ENCODE measurements at regions not wholly inside any gene's neighbourhood (a gene's known extent, or its start where the extent isn't known, plus 50 kb on each side); places are given as distances from the start of the nearest gene placed in this dataset.
"Not testable (repeated sequence)": the region's sequence is repeated elsewhere in the genome, so short reads cannot be mapped to it uniquely, and the experiment has no call there.

DNA sequence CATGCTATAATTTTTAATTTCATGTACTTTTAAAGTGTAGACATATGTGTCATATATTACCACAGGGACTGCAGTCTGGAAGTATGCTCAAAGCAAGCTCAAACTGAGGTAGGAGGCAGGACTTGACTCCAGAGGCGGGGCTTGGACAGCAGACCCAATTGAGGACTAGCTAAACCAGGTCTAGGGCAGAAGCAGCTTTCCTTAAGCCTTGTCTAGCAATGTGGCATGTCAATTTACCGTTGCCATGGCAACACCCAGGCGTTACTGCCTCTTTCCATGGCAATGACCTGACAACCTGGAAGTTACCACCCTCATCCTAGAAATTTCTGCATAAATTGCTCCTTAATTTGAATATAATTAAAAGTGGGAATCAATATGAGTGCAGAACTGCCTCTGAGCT is 249.2 kb upstream of the CXorf66 start:
- H3K27ac Mint-ChIP-seq (ENCODE audit: unreplicated experiment); DNase-seq; H3K4me3 ChIP-seq (ENCODE audit: low read depth, low read length); H3K36me3 ChIP-seq (ENCODE audit: control insufficient read depth, insufficient read depth, low read length); CTCF ChIA-PET; H3K4me1 ChIP-seq; BruUV-seq (replicated peaks); H3K9me3 Mint-ChIP-seq (ENCODE audit: unreplicated experiment); H3K4me1 Mint-ChIP-seq (ENCODE audit: low read depth, unreplicated experiment); H3K9me3 ChIP-seq; intact Hi-C loops (cut with micrococcal nuclease; ENCODE audit: unreplicated experiment); H3K27me3 Mint-ChIP-seq (ENCODE audit: insufficient read depth, unreplicated experiment); POLR2A ChIA-PET; H3K36me3 Mint-ChIP-seq (ENCODE audit: insufficient read depth, unreplicated experiment); H3K4me3 Mint-ChIP-seq (ENCODE audit: unreplicated experiment); H3K27me3 ChIP-seq (replicated peaks; ENCODE audit: control insufficient read depth, insufficient read depth, low read length): not testable (repeated sequence)

DNA sequence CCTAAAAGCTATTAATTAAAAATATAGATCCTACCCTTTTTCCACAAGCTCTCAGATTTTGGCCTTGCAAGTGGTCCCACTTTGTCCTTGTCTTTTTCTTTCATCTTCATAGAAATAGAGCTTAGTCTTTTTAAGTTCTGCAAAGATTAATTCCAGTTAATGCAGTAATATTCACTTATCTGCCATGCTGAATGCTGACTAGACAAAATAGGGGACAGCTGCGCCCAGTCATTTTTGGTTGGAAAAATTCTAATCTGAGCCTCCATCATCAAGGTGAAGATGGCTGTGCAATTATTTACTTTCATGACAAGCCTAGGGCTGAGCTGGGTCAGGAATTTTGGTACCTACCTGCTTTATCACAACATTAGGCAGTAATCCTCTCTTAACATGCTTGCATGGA is 241.3 kb upstream of the CXorf66 start:
- no TSS peak for BruUV-seq (replicated peaks)
- ChIA-PET CTCF (no interaction called here), POLR2A (no interaction called here)
- H3K4me1 Mint-ChIP-seq (ENCODE audit: low read depth, unreplicated experiment), result no peaks in the 10 kb centered on the region
- Histone ChIP-seq H3K4me1 (no peaks in the 10 kb centered on the region), H3K4me3 (ENCODE audit: low read depth, low read length) (no peak overlapping the region), H3K36me3 (ENCODE audit: control insufficient read depth, insufficient read depth, low read length) (no peaks in the 10 kb centered on the region), H3K27me3 (replicated peaks; ENCODE audit: control insufficient read depth, insufficient read depth, low read length) (no peaks in the 10 kb centered on the region), H3K9me3 (no peaks in the 10 kb centered on the region)
- no peaks in the 10 kb centered on the region for H3K27me3 Mint-ChIP-seq (ENCODE audit: insufficient read depth, unreplicated experiment)
- H3K36me3 Mint-ChIP-seq (ENCODE audit: insufficient read depth, unreplicated experiment), result no peaks in the 10 kb centered on the region
- no peak overlapping the region for H3K27ac Mint-ChIP-seq (ENCODE audit: unreplicated experiment)
- DNase-seq, result no peak
- H3K4me3 Mint-ChIP-seq (ENCODE audit: unreplicated experiment), result no peak overlapping the region
- TF ChIP-seq CTCF (IDR thresholded peaks at IDR 0.05; ENCODE audit: insufficient read depth in 1 of 2, low read depth in 1 of 2, low read length in 1 of 2, severe bottlenecking in 1 of 2, unreplicated experiment in 1 of 2), result no peak
- H3K9me3 Mint-ChIP-seq (ENCODE audit: unreplicated experiment), result no peaks in the 10 kb centered on the region
- intact Hi-C loops (cut with micrococcal nuclease; ENCODE audit: unreplicated experiment), result no loop called here

GRCh38 chrX:140190441-140191108 is 225.3 kb upstream of the CXorf66 start:
- Histone ChIP-seq H3K27me3 (replicated peaks; ENCODE audit: control insufficient read depth, insufficient read depth, low read length) (no peaks in the 10 kb centered on the region), H3K9me3 (no peaks in the 10 kb centered on the region), H3K36me3 (ENCODE audit: control insufficient read depth, insufficient read depth, low read length) (no peaks in the 10 kb centered on the region), H3K4me3 (ENCODE audit: low read depth, low read length) (no peak overlapping the region), H3K4me1 (no peaks in the 10 kb centered on the region)
- intact Hi-C loops (cut with micrococcal nuclease; ENCODE audit: unreplicated experiment), result no loop called here
- Mint-ChIP-seq H3K9me3 (ENCODE audit: unreplicated experiment) (no peaks in the 10 kb centered on the region), H3K27me3 (ENCODE audit: insufficient read depth, unreplicated experiment) (no peaks in the 10 kb centered on the region), H3K4me3 (ENCODE audit: unreplicated experiment) (no peak overlapping the region), H3K27ac (ENCODE audit: unreplicated experiment) (no peak overlapping the region), H3K4me1 (ENCODE audit: low read depth, unreplicated experiment) (no peaks in the 10 kb centered on the region), H3K36me3 (ENCODE audit: insufficient read depth, unreplicated experiment) (no peaks in the 10 kb centered on the region)
- DNase-seq, result no peak
- ChIA-PET CTCF (no interaction called here), POLR2A (no interaction called here)
- BruUV-seq (replicated peaks), result no TSS peak
- no peak for TF ChIP-seq CTCF (IDR thresholded peaks at IDR 0.05; ENCODE audit: insufficient read depth in 1 of 2, low read depth in 1 of 2, low read length in 1 of 2, severe bottlenecking in 1 of 2, unreplicated experiment in 1 of 2)

GRCh38 chrX:140180585-140180984 is 215.3 kb upstream of the CXorf66 start:
- no peak overlapping the region for H3K4me3 Mint-ChIP-seq (ENCODE audit: unreplicated experiment)
- H3K9me3 Mint-ChIP-seq (ENCODE audit: unreplicated experiment), result no peaks in the 10 kb centered on the region
- no peaks in the 10 kb centered on the region for H3K9me3 ChIP-seq
- ChIA-PET CTCF (no interaction called here), POLR2A (no interaction called here)
- H3K36me3 ChIP-seq (ENCODE audit: control insufficient read depth, insufficient read depth, low read length), result no peaks in the 10 kb centered on the region
- no peaks in the 10 kb centered on the region for H3K27me3 Mint-ChIP-seq (ENCODE audit: insufficient read depth, unreplicated experiment)
- TF ChIP-seq CTCF (IDR thresholded peaks at IDR 0.05; ENCODE audit: insufficient read depth in 1 of 2, low read depth in 1 of 2, low read length in 1 of 2, severe bottlenecking in 1 of 2, unreplicated experiment in 1 of 2), result no peak
- intact Hi-C loops (cut with micrococcal nuclease; ENCODE audit: unreplicated experiment), result no loop called here
- H3K27ac Mint-ChIP-seq (ENCODE audit: unreplicated experiment), result no peak overlapping the region
- no peaks in the 10 kb centered on the region for H3K4me1 ChIP-seq
- no peak for DNase-seq
- H3K27me3 ChIP-seq (replicated peaks; ENCODE audit: control insufficient read depth, insufficient read depth, low read length), result no peaks in the 10 kb centered on the region
- H3K4me1 Mint-ChIP-seq (ENCODE audit: low read depth, unreplicated experiment), result no peaks in the 10 kb centered on the region
- BruUV-seq (replicated peaks), result no TSS peak
- no peak overlapping the region for H3K4me3 ChIP-seq (ENCODE audit: low read depth, low read length)
- no peaks in the 10 kb centered on the region for H3K36me3 Mint-ChIP-seq (ENCODE audit: insufficient read depth, unreplicated experiment)

All from Caco-2 (cell line).